ENCODE measurements at regions not wholly inside any gene's neighbourhood (a gene's known extent, or its start where the extent isn't known, plus 50 kb on each side); places are given as distances from the start of the nearest gene placed in this dataset.

DNA sequence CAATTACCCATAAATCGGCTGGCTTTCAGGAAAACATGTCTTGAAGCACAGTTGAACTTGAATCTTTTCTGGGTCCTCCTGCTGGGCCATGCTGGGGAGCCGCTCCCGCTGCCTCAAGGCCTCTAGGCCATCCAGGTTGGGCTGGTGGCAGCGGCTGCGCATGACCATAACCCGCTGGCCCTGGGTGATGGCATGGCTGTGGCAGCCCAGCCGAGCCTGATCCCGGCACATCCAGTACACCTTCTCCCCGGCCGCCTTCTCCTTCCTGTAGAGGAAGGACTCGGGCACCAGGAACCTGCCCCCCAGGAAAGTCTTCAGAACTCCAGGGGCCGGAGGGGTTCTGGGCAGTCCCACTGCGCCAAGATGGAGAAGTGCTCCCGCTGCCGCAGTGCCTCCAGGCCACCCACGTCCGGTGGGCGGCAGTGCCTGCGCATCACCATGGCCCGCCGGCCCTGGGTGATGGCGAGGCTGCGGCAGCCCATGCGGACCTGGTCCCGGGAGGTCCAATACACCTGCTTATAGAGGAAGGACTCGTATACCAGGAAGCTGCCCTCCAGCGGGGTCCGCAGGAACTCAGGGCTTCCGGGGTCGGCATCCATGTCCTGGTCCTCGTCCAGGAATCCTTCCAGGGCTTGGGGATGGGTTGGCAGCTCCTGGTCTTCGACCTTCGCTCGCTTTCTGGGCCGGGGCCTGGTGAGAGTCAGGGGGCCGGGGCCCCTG lies 84.3 kb upstream of the FXR1 start:
- DNase-seq (ENCODE audit: extremely low read depth, low read depth) = no peak
- H3K4me3 ChIP-seq (replicated peaks; ENCODE audit: low read depth, low read length) = no peak overlapping the region
- TF ChIP-seq, protein P1, sequence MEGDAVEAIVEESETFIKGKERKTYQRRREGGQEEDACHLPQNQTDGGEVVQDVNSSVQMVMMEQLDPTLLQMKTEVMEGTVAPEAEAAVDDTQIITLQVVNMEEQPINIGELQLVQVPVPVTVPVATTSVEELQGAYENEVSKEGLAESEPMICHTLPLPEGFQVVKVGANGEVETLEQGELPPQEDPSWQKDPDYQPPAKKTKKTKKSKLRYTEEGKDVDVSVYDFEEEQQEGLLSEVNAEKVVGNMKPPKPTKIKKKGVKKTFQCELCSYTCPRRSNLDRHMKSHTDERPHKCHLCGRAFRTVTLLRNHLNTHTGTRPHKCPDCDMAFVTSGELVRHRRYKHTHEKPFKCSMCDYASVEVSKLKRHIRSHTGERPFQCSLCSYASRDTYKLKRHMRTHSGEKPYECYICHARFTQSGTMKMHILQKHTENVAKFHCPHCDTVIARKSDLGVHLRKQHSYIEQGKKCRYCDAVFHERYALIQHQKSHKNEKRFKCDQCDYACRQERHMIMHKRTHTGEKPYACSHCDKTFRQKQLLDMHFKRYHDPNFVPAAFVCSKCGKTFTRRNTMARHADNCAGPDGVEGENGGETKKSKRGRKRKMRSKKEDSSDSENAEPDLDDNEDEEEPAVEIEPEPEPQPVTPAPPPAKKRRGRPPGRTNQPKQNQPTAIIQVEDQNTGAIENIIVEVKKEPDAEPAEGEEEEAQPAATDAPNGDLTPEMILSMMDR (IDR thresholded peaks at IDR 0.05; ENCODE audit: low read depth, low read length, missing control alignments) = no peak

DNA sequence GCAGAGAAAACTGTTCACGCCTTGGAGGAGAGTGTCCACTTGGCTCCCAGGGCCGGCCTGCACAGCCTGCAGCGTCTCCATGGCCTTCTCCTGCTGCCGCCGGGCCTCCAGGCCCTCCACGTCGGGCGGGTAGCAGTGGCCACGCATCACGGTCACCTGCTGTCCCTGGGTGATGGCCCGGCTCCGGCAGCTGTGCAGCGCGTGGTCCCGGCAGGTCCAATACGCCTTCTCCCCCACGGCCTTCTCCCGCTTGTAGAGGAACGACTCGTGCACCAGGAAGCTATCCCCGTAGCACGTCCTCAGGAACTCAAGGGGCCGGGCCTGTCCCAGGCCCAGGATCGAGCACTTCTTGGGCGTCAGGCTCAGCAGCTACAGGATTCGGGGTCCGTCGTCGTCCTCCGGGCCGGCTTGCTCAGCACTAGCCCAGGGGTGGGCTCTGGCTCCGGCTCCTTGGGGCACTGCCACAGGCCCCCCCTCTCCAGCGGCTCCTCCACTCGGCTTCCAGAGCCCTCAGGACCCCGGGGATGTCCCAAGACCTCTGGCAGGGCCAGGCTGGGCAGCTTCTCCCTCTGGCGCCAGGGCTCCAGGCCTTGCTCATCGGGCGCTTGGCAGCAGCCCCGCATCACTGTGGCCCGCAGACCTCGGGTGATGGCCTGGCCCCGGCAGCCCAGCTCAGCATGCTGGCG lies 83.6 kb upstream of the FXR1 start:
- no peak for DNase-seq (ENCODE audit: extremely low read depth, low read depth)
- H3K4me3 ChIP-seq (replicated peaks; ENCODE audit: low read depth, low read length) = no peak overlapping the region
- TF ChIP-seq, protein P1 (IDR thresholded peaks at IDR 0.05; ENCODE audit: low read depth, low read length, missing control alignments) = no peak

DNA sequence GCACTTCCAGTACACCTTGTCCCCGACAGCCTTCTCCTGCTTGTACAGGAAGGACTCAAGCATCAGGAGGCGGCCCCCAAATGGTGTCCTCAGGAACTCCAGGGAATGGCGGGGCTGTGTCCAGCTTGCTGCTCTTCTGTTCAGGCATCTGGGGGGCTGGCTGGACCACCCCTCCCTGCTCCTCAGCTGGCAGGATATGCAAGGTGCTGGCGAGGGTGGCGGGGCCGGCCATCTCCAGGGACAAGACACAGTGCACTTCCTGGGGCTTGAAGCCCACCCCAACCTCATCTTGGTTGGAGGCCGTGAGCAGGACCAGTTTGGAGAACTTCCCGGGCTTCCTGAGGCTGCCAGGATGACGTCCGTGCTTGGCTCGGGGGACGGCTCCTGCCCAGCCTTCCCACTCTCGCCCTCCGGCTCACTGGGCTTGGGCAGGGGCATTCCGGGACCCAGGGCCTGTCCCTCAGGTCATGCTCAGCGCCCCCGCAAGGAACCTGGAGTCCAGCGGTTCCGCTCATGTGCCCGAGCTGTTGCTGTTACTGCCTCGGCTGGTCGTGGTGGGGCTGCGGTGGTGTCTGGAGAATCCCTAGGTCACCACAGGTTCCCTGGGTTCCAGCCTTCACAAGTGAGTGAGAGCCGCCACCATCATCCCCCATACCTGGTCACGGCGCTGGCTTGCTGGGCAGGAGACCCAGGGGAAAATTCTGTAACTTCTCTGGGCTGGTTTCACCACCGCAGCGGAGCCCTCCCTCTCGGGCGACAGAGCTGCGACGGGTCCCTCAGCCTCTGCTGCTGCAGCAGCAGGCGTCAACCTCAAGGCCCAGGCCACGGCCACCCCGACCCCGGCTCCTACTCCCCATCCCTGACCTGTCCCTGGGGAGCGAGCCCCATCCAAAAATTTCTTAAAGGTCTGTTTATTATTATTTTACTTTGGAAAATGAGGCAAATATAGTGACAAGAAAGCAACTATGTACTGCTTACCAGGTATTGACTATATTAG lies 82.8 kb upstream of the FXR1 start:
- DNase-seq (ENCODE audit: extremely low read depth, low read depth) = no peak
- TF ChIP-seq, protein P1 (IDR thresholded peaks at IDR 0.05; ENCODE audit: low read depth, low read length, missing control alignments) = no peak
- H3K4me3 ChIP-seq (replicated peaks; ENCODE audit: low read depth, low read length) = no peak overlapping the region

DNA sequence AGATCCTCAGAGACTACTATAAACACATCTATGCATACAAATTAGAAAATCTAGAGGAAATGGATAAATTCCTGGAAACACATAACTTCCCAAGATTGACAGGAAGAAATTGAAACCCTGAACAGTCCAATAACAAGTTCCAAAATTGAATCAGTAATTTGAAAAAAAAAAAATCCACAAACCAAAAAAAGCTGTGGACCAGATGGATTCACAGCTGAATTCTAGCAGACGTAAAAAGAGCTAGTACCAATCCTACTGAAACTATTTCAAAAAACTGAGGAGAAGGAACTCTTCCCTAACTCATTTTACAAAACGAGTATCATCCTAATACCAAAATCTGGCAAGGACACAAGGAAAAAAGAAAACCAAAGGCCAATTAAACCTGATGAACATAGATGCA lies 77.0 kb upstream of the FXR1 start:
- TF ChIP-seq, protein P1 (IDR thresholded peaks at IDR 0.05; ENCODE audit: low read depth, low read length, missing control alignments) = no peak
- H3K4me3 ChIP-seq (replicated peaks; ENCODE audit: low read depth, low read length) = no peak overlapping the region
- DNase-seq (ENCODE audit: extremely low read depth, low read depth) = no peak

DNA sequence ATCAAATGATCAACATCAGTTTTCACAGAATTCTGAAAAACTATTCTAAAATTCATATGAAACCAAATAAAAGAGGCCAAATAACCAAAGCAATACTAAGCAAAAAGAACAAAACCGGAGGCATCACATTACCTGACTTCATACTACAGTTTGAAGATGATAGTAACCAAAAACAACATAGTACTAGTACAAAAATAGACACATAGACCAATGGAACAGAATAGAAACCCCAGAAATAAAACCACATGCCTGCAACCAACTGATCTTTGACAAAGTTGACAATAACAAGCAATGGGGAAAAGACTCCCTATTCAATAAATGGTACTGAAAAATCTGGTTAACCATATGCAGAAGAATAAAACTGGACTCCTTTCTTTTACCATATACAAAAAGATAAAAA lies 75.7 kb upstream of the FXR1 start:
- no peak for DNase-seq (ENCODE audit: extremely low read depth, low read depth)
- TF ChIP-seq, protein P1 (IDR thresholded peaks at IDR 0.05; ENCODE audit: low read depth, low read length, missing control alignments) = no peak
- H3K4me3 ChIP-seq (replicated peaks; ENCODE audit: low read depth, low read length) = no peak overlapping the region

DNA sequence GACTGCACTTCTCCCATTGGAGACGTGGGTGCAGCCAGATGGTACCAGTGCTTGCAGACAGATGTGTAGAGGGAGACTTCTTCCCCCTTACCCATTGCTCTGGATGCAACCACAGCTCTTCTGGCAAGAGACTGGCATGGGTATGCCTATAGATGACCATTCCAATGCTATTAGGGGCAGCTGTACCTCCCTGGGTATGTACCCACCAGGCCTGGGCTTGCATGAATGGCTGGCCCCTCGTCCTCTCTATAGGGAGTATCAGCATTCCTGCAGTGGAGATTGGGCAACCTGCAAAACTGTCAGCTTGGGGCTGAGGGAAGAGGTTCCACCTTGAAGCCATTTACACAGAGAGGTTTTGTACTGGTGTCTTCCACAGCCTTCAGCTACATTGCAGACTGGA lies 57.6 kb upstream of the FXR1 start:
- no peak for DNase-seq (ENCODE audit: extremely low read depth, low read depth)
- TF ChIP-seq, protein P1 (IDR thresholded peaks at IDR 0.05; ENCODE audit: low read depth, low read length, missing control alignments) = no peak
- H3K4me3 ChIP-seq (replicated peaks; ENCODE audit: low read depth, low read length) = no peak overlapping the region
